Keratinocyte (primary cell): ENCODE measurements at regions not wholly inside any gene's neighbourhood (a gene's known extent, or its start where the extent isn't known, plus 50 kb on each side); places are given as distances from the start of the nearest gene placed in this dataset.

Experiments used
- DNase-seq: peaks from one replicate; pipeline ENCODE4 v3.0.0-alpha.2; 2011; ENCODE audit warnings: low read depth, missing footprints, low spot score
- FAIRE-seq: peaks from 2 replicates; lab custom pipeline; 2011; peaks lifted over from hg19 to GRCh38; lab: Jason Lieb, UNC
- H2AFZ ChIP-seq: 2 replicates; pipeline ENCODE4 v1.6.0; 2012; ENCODE audit warnings: low read length, control low read depth, inconsistent platforms; ENCODE audit not compliant: control insufficient read depth
- H3K27ac ChIP-seq: 2 replicates; pipeline ENCODE4 v1.5.1; 2011; ENCODE audit warnings: low read length; ENCODE audit not compliant: control insufficient read depth, insufficient read depth
- H3K27me3 ChIP-seq: 3 replicates; pipeline ENCODE4 v1.6.0; 2011; ENCODE audit warnings: low read length; ENCODE audit not compliant: control insufficient read depth, insufficient read depth; ENCODE audit errors: extremely low read depth
- H3K36me3 ChIP-seq, 2 experiments: 2 replicates in 1 of 2; 3 replicates in 1 of 2; pipeline ENCODE4 v1.5.1; 2011; ENCODE audit warnings: low read length in 2 of 2, mild to moderate bottlenecking in 1 of 2; ENCODE audit not compliant: control insufficient read depth in 2 of 2, insufficient read depth in 2 of 2; ENCODE audit errors: extremely low read depth in 1 of 2
- H3K4me1 ChIP-seq: 3 replicates; pipeline ENCODE4 v1.5.1; 2011; ENCODE audit warnings: low read length; ENCODE audit not compliant: control insufficient read depth, insufficient read depth; ENCODE audit errors: extremely low read depth
- H3K4me2 ChIP-seq: 3 replicates; pipeline ENCODE4 v1.6.0; 2011; ENCODE audit warnings: low read depth, low read length; ENCODE audit not compliant: control insufficient read depth, insufficient read depth; ENCODE audit errors: extremely low read depth
- H3K4me3 ChIP-seq, 3 experiments: fragments of 200-600 bp in 1 of 3; sonication (generic) in 1 of 3; 2 replicates in 2 of 3; 3 replicates in 1 of 3; pipeline ENCODE4 v1.5.1; 2011 to 2016; ENCODE audit warnings: low read length in 3 of 3, mild to moderate bottlenecking in 3 of 3, control low read depth in 2 of 3, inconsistent platforms in 1 of 3, low read depth in 1 of 3, mixed read lengths in 1 of 3, mixed run types in 1 of 3, moderate library complexity in 1 of 3; ENCODE audit not compliant: control insufficient read depth in 2 of 3, insufficient read depth in 2 of 3; ENCODE audit errors: extremely low read depth in 1 of 3
- H3K79me2 ChIP-seq: 2 replicates; pipeline ENCODE4 v1.6.0; 2012; ENCODE audit warnings: low read length; ENCODE audit not compliant: control insufficient read depth, insufficient read depth
- H3K9ac ChIP-seq: 3 replicates; pipeline ENCODE4 v1.6.0; 2011; ENCODE audit warnings: low read length; ENCODE audit not compliant: control insufficient read depth, insufficient read depth; ENCODE audit errors: extremely low read depth
- H3K9me1 ChIP-seq: 3 replicates; pipeline ENCODE4 v1.6.0; 2011; ENCODE audit warnings: low read length; ENCODE audit not compliant: control insufficient read depth, insufficient read depth; ENCODE audit errors: extremely low read depth
- H3K9me3 ChIP-seq: 2 replicates; pipeline ENCODE4 v1.5.1; 2012; ENCODE audit warnings: low read depth, low read length; ENCODE audit not compliant: control insufficient read depth
- H4K20me1 ChIP-seq: 3 replicates; pipeline ENCODE4 v1.6.0; 2011; ENCODE audit warnings: low read length; ENCODE audit not compliant: control insufficient read depth, insufficient read depth; ENCODE audit errors: extremely low read depth
- CTCF ChIP-seq, 3 experiments: IDR thresholded peaks in 1 of 3; conservative IDR thresholded peaks in 1 of 3; optimal IDR thresholded peaks in 1 of 3; 2 replicates in 2 of 3; 3 replicates in 1 of 3; pipeline versions ENCODE3 to v1.5.1; 2011; ENCODE audit warnings: low read length in 3 of 3, mild to moderate bottlenecking in 3 of 3, moderate library complexity in 2 of 3, control low read depth in 1 of 3, inconsistent platforms in 1 of 3; ENCODE audit not compliant: insufficient read depth in 2 of 3; ENCODE audit errors: extremely low read depth in 1 of 3
- EZH2 ChIP-seq: IDR thresholded peaks from one replicate; pipeline ENCODE4 v1.6.1; 2012; ENCODE audit warnings: inconsistent platforms, mild to moderate bottlenecking, low read length, moderate library complexity
- dilution Hi-C: fragments of 300-500 bp; cut with MboI; formaldehyde crosslinking; loops from one replicate; pipeline ENCODE4 v1.7.0; 2020; ENCODE audit warnings: low sequenced_read_pairs; ENCODE audit not compliant: extremely low pct_ligation_motif_present

- Histone ChIP-seq H3K4me3 (no peak overlapping the region), H3K27me3 (no peaks in the 10 kb centered on the region), H3K9ac (no peak overlapping the region), H3K9me3 (no peaks in the 10 kb centered on the region), H3K27ac (no peak overlapping the region), H3K4me2 (no peak overlapping the region), H3K9me1 (no peaks in the 10 kb centered on the region), H3K4me1 (no peaks in the 10 kb centered on the region), H3K36me3 (no peaks in the 10 kb centered on the region), H2AFZ (no peak overlapping the region), H4K20me1 (no peaks in the 10 kb centered on the region), H3K79me2 (no peaks in the 10 kb centered on the region)
- FAIRE-seq (no peak), DNase-seq (no peak)
- TF ChIP-seq CTCF (optimal IDR thresholded peaks at IDR 0.05 in 1 of 3, IDR thresholded peaks at IDR 0.05 in 1 of 3, conservative IDR thresholded peaks at IDR 0.05 in 1 of 3; ENCODE audit: extremely low read depth in 1 of 3, insufficient read depth in 2 of 3, low read length in 3 of 3), result no peak
- dilution Hi-C loops, result no loop called here
Measured at GRCh38 chr13:104740641-104741222, 1674.5 kb upstream of the SLC10A2 start.

- DNase-seq (no peak), FAIRE-seq (no peak)
- H3K9me3 ChIP-seq, result no peaks in the 10 kb centered on the region
- H4K20me1 ChIP-seq, result no peaks in the 10 kb centered on the region
- no peak overlapping the region for H3K4me3 ChIP-seq
- H3K4me2 ChIP-seq, result no peak overlapping the region
- dilution Hi-C loops, result no loop called here
- no peaks in the 10 kb centered on the region for H3K9me1 ChIP-seq
- H3K27me3 ChIP-seq, result no peaks in the 10 kb centered on the region
- TF ChIP-seq EZH2, result no peak
- no peak for TF ChIP-seq CTCF (optimal IDR thresholded peaks at IDR 0.05 in 1 of 3, IDR thresholded peaks at IDR 0.05 in 1 of 3, conservative IDR thresholded peaks at IDR 0.05 in 1 of 3; ENCODE audit: extremely low read depth in 1 of 3, insufficient read depth in 2 of 3, low read length in 3 of 3)
- no peaks in the 10 kb centered on the region for H3K79me2 ChIP-seq
- no peaks in the 10 kb centered on the region for H3K4me1 ChIP-seq
- no peak overlapping the region for H2AFZ ChIP-seq
- no peak overlapping the region for H3K27ac ChIP-seq
- no peaks in the 10 kb centered on the region for H3K36me3 ChIP-seq
- no peak overlapping the region for H3K9ac ChIP-seq
Measured at GRCh38 chr13:104737713-104738112, 1671.5 kb upstream of the SLC10A2 start.
